SK-N-SH (cell line): ENCODE measurements at regions not wholly inside any gene's neighbourhood (a gene's known extent, or its start where the extent isn't known, plus 50 kb on each side); places are given as distances from the start of the nearest gene placed in this dataset.

Source experiments
- CTCF ChIA-PET: fragments of 300-600, 350-600 bp; formaldehyde crosslinking; extraction: SDS; loops from one replicate; lab custom pipeline; 2021; lab: Yijun Ruan, JAX
- POLR2A ChIA-PET: fragments of 350-600 bp; sonication (Branson Sonifier 250); formaldehyde crosslinking; extraction: SDS; loops from one replicate; lab custom pipeline; 2020; ENCODE audit warnings: antibody characterized with exemption, inconsistent platforms; lab: Yijun Ruan, JAX
- DNase-seq: peaks from one replicate; pipeline ENCODE4 v3.0.0; 2012
- H2AFZ ChIP-seq: fragments of 200-600 bp; sonication (generic); 2 replicates; pipeline ENCODE4 v1.8.1; 2016; ENCODE audit warnings: antibody characterized with exemption, mild to moderate bottlenecking, low read depth
- H3F3A ChIP-seq: fragments of 200-600 bp; sonication (generic); replicated peaks from 2 replicates; pipeline ENCODE3; 2016; ENCODE audit warnings: antibody characterized with exemption, mild to moderate bottlenecking; ENCODE audit not compliant: insufficient read depth
- H3K27ac ChIP-seq, 2 experiments: fragments of 200-500 bp in 1 of 2; fragments of 200-600 bp in 1 of 2; sonication (Bioruptor generic) in 1 of 2; sonication (generic), shearing (Covaris generic) in 1 of 2; 2 replicates each; pipeline versions ENCODE4 v1.5.1 to v1.6.1; 2014 to 2016; ENCODE audit warnings: low read depth in 2 of 2, inconsistent platforms in 1 of 2, low read length in 1 of 2, mild to moderate bottlenecking in 1 of 2, mixed read lengths in 1 of 2
- H3K27me3 ChIP-seq: fragments of 200-600 bp; sonication (generic), shearing (Covaris generic); 2 replicates; pipeline ENCODE4 v1.6.1; 2016; ENCODE audit warnings: mixed run types; ENCODE audit not compliant: insufficient read depth
- H3K36me3 ChIP-seq, 2 experiments: fragments of 200-500 bp in 1 of 2; fragments of 200-600 bp in 1 of 2; sonication (Bioruptor generic) in 1 of 2; sonication (generic) in 1 of 2; replicated peaks in 1 of 2; 2 replicates each; pipeline versions ENCODE3 to v1.5.1; 2014 to 2016; ENCODE audit warnings: low read length in 1 of 2, mild to moderate bottlenecking in 1 of 2; ENCODE audit not compliant: insufficient read depth in 2 of 2, control insufficient read depth in 1 of 2
- H3K4me1 ChIP-seq, 2 experiments: fragments of 200-500 bp in 1 of 2; fragments of 200-600 bp in 1 of 2; sonication (Bioruptor generic) in 1 of 2; sonication (generic), shearing (Covaris generic) in 1 of 2; 2 replicates each; pipeline versions ENCODE4 v1.5.1 to v1.6.1; 2014 to 2016; ENCODE audit warnings: low read depth in 1 of 2, low read length in 1 of 2, mixed run types in 1 of 2; ENCODE audit not compliant: insufficient read depth in 2 of 2, control insufficient read depth in 1 of 2
- H3K4me2 ChIP-seq: fragments of 200-600 bp; sonication (generic), shearing (Covaris generic); 2 replicates; pipeline ENCODE4 v1.6.1; 2017; ENCODE audit warnings: mixed run types
- H3K4me3 ChIP-seq, 2 experiments: fragments of 200-500 bp in 1 of 2; fragments of 200-600 bp in 1 of 2; sonication (Bioruptor generic) in 1 of 2; sonication (generic), shearing (Covaris generic) in 1 of 2; 2 replicates each; pipeline versions ENCODE4 v1.5.1 to v1.8.1; 2014 to 2016; ENCODE audit warnings: low read depth in 2 of 2, inconsistent platforms in 1 of 2, low read length in 1 of 2, mild to moderate bottlenecking in 1 of 2, mixed read lengths in 1 of 2, moderate library complexity in 1 of 2
- H3K79me2 ChIP-seq: fragments of 200-600 bp; sonication (generic); 2 replicates; pipeline ENCODE4 v1.8.1; 2017; ENCODE audit warnings: mild to moderate bottlenecking; ENCODE audit not compliant: insufficient read depth
- H3K9ac ChIP-seq: fragments of 200-600 bp; sonication (generic); 2 replicates; pipeline ENCODE4 v1.6.1; 2017; ENCODE audit warnings: mixed run types
- H3K9me2 ChIP-seq: fragments of 200-600 bp; sonication (generic); 2 replicates; pipeline ENCODE4 v1.6.1; 2017; ENCODE audit warnings: mixed run types
- H3K9me3 ChIP-seq: fragments of 200-600 bp; sonication (generic); 2 replicates; pipeline ENCODE4 v1.6.1; 2017; ENCODE audit warnings: mixed run types, mild to moderate bottlenecking, moderate library complexity
- H4K20me1 ChIP-seq: fragments of 200-600 bp; sonication (generic); 2 replicates; pipeline ENCODE4 v1.6.1; 2017; ENCODE audit warnings: mild to moderate bottlenecking, mixed run types; ENCODE audit not compliant: insufficient read depth
- ELF1 ChIP-seq: IDR thresholded peaks from 2 replicates; pipeline ENCODE4 v1.4.0; 2012
- EZH2phosphoT487 ChIP-seq: fragments of 200-600 bp; sonication (generic); IDR thresholded peaks from 2 replicates; pipeline ENCODE4 v1.6.1; 2017; ENCODE audit warnings: low read depth, mixed run types, mild to moderate bottlenecking, antibody characterized with exemption, moderate library complexity, borderline replicate concordance
- FOXM1 ChIP-seq: IDR thresholded peaks from 2 replicates; pipeline ENCODE4 v1.4.0; 2012; ENCODE audit warnings: low read depth, mild to moderate bottlenecking
- GABPA ChIP-seq: IDR thresholded peaks from 2 replicates; pipeline ENCODE4 v1.4.0; 2012; ENCODE audit warnings: low read depth, mild to moderate bottlenecking
- GATA2 ChIP-seq: sonication (generic); formaldehyde crosslinking; IDR thresholded peaks from 2 replicates; pipeline ENCODE4 v1.5.0; 2020; ENCODE audit warnings: mild to moderate bottlenecking, missing genetic modification reagents
- MXI1 ChIP-seq: IDR thresholded peaks from 2 replicates; pipeline ENCODE4 v1.6.1; 2012; ENCODE audit warnings: mild to moderate bottlenecking, low read depth, low read length, improper control_type of control experiment
- NRF1 ChIP-seq: IDR thresholded peaks from 2 replicates; pipeline ENCODE4 v1.6.1; 2012; ENCODE audit warnings: low read depth, mild to moderate bottlenecking, low read length
- RAD21 ChIP-seq: IDR thresholded peaks from 2 replicates; pipeline ENCODE4 v1.6.1; 2012; ENCODE audit warnings: mild to moderate bottlenecking, low read length
- SIN3A ChIP-seq: IDR thresholded peaks from 2 replicates; pipeline ENCODE4 v1.6.1; 2012; ENCODE audit warnings: low read depth, mild to moderate bottlenecking, low read length, moderate library complexity, borderline replicate concordance
- SMC3 ChIP-seq: IDR thresholded peaks from 2 replicates; pipeline ENCODE4 v1.6.1; 2012; ENCODE audit warnings: low read depth, low read length, improper control_type of control experiment
- TAF1 ChIP-seq: IDR thresholded peaks from 2 replicates; pipeline ENCODE4 v1.6.1; 2012; ENCODE audit warnings: low read depth, mild to moderate bottlenecking, low read length, moderate library complexity, borderline replicate concordance
- TEAD4 ChIP-seq: IDR thresholded peaks from 2 replicates; pipeline ENCODE4 v1.4.0; 2012; ENCODE audit warnings: mild to moderate bottlenecking, borderline replicate concordance; ENCODE audit not compliant: insufficient read depth
- YY1 ChIP-seq: IDR thresholded peaks from 2 replicates; pipeline ENCODE4 v1.4.0; 2012; ENCODE audit warnings: low read depth, mild to moderate bottlenecking
- WGBS: methylation state at CpG from one replicate; pipeline ENCODE4 v1.1.6; 2017; ENCODE audit warnings: low lambda C conversion rate; 5-methylcytosine and 5-hydroxymethylcytosine counted together
- TF ChIP-seq, protein P1 (sequence below): fragments of 200-600 bp; sonication (generic); IDR thresholded peaks from 2 replicates; pipeline ENCODE4 v1.6.1; 2017; ENCODE audit warnings: antibody characterized with exemption, mild to moderate bottlenecking, moderate library complexity
- TF ChIP-seq, protein P2 (sequence below): fragments of 150-350 bp; IDR thresholded peaks from 2 replicates; pipeline ENCODE4 v1.6.1; 2016; ENCODE audit warnings: mild to moderate bottlenecking, low read depth, low read length
- TF ChIP-seq, protein P3 (sequence below): IDR thresholded peaks from 2 replicates; pipeline ENCODE4; 2012

DNA sequence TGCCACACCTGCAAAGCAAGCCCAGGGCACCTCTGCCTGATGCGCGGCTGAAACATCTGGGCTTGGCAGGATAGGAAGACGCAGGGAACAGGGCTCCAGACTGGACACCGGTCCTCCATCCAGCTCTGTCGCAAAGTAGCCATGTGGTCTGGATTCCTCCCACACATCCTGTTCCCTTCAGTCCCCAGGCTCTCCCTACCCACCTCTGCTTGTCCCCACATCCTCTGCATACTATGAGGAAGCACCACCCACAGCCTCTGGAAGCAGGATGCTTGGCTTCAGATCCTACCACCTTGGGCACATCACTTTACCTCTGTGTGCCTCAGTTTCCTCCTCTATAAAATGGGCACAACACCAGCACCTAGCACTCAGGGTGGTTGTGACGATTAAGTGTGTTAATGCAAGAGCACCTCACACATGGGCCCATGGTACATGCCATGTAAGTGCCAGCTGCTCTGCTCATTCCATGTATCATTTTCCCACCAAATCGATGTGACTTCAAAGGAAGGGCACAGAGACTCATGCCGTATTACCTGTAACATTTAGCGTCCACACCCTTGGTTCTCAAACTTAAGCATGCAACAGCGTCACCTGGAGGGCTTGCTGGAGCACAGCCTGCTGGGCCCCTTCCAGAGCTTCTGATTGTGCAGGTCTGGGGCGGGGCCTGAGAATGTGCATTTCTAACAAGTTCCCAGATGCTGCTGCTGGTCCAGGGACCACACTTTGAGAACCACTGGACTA is 138.6 kb upstream of the SDK2 start:
- no peak for DNase-seq
- H3K36me3 ChIP-seq: no peaks in the 10 kb centered on the region
- WGBS: 67% methylated on average over 11 of the region's 11 CpGs
- no peaks in the 10 kb centered on the region for H3K27me3 ChIP-seq
- H3K4me2 ChIP-seq: no peak overlapping the region
- no peak overlapping the region for H3K27ac ChIP-seq
- ChIA-PET POLR2A (no interaction called here), CTCF (interaction anchor here (1.4 kb wide), 2 partner anchors 63 to 119 kb away, joined by 3 read pairs; no protein-coding TSS in a partner anchor)
- H3K9ac ChIP-seq: no peak overlapping the region
- H2AFZ ChIP-seq: no peak overlapping the region
- no peaks in the 10 kb centered on the region for H4K20me1 ChIP-seq
- H3K9me2 ChIP-seq: no peaks in the 10 kb centered on the region
- no peaks in the 10 kb centered on the region for H3K9me3 ChIP-seq
- no peak overlapping the region for H3K4me3 ChIP-seq
- TF ChIP-seq GATA2 (CRISPR knock-in tag) (no peak), MXI1 (no peak), TEAD4 (no peak), SMC3 (no peak), NRF1 (no peak), RAD21 (no peak; the same call in 1 of the 2 replicates), TAF1 (no peak), SIN3A (no peak), EZH2phosphoT487 (no peak), ELF1 (no peak), FOXM1 (no peak), GABPA (no peak), YY1 (no peak)
- TF ChIP-seq, protein P1, sequence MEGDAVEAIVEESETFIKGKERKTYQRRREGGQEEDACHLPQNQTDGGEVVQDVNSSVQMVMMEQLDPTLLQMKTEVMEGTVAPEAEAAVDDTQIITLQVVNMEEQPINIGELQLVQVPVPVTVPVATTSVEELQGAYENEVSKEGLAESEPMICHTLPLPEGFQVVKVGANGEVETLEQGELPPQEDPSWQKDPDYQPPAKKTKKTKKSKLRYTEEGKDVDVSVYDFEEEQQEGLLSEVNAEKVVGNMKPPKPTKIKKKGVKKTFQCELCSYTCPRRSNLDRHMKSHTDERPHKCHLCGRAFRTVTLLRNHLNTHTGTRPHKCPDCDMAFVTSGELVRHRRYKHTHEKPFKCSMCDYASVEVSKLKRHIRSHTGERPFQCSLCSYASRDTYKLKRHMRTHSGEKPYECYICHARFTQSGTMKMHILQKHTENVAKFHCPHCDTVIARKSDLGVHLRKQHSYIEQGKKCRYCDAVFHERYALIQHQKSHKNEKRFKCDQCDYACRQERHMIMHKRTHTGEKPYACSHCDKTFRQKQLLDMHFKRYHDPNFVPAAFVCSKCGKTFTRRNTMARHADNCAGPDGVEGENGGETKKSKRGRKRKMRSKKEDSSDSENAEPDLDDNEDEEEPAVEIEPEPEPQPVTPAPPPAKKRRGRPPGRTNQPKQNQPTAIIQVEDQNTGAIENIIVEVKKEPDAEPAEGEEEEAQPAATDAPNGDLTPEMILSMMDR: no peak
- TF ChIP-seq, protein P2, sequence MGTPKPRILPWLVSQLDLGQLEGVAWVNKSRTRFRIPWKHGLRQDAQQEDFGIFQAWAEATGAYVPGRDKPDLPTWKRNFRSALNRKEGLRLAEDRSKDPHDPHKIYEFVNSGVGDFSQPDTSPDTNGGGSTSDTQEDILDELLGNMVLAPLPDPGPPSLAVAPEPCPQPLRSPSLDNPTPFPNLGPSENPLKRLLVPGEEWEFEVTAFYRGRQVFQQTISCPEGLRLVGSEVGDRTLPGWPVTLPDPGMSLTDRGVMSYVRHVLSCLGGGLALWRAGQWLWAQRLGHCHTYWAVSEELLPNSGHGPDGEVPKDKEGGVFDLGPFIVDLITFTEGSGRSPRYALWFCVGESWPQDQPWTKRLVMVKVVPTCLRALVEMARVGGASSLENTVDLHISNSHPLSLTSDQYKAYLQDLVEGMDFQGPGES: no peak
- TF ChIP-seq, protein P3, sequence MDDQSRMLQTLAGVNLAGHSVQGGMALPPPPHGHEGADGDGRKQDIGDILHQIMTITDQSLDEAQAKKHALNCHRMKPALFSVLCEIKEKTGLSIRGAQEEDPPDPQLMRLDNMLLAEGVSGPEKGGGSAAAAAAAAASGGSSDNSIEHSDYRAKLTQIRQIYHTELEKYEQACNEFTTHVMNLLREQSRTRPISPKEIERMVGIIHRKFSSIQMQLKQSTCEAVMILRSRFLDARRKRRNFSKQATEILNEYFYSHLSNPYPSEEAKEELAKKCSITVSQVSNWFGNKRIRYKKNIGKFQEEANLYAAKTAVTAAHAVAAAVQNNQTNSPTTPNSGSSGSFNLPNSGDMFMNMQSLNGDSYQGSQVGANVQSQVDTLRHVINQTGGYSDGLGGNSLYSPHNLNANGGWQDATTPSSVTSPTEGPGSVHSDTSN: no peak
- H3K4me1 ChIP-seq: peaks cover 0 to 19% of the 10 kb centered on the region in 2 experiments; a peak in 1 of 4 replicates
- no peaks in the 10 kb centered on the region for H3F3A ChIP-seq
- no peaks in the 10 kb centered on the region for H3K79me2 ChIP-seq
